ENCODE measurements at regions not wholly inside any gene's neighbourhood (a gene's known extent, or its start where the extent isn't known, plus 50 kb on each side); places are given as distances from the start of the nearest gene placed in this dataset.
"Not testable (repeated sequence)": the region's sequence is repeated elsewhere in the genome, so short reads cannot be mapped to it uniquely, and the experiment has no call there.

- not testable (repeated sequence) for TF ChIP-seq CTCF, POLR2A (IDR thresholded peaks at IDR 0.05)
These were observed 143.1 kb downstream of the LMLN start for GRCh38 chr3:198103070-198103469.
